ENCODE measurements at regions not wholly inside any gene's neighbourhood (a gene's known extent, or its start where the extent isn't known, plus 50 kb on each side); places are given as distances from the start of the nearest gene placed in this dataset.

DNA sequence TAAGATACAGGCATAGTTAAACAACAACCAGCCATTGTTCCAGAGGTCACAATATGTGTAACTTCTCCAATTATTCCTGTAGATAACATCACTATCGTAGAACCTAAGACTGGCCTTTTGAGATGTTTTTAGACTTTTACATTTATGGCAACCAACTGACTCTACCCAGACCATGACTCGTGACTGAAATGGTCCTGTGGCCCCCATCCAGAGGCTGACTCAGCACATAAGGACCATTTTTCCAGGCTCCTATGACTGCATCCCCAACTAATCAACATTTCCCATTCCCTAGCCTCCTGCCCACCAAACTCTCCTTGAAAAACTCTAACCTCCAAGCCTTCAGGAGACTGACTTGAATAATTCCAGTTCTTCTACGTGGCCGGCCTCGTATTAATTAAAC is 52.6 kb upstream of the NID2 start:
- Histone ChIP-seq H3K27me3 (no peaks in the 10 kb centered on the region), H3K9me3 (ENCODE audit: low read depth) (no peaks in the 10 kb centered on the region), H3K36me3 (no peaks in the 10 kb centered on the region), H3K27ac (no peak overlapping the region), H3K4me3 (no peak overlapping the region), H3K4me1 (ENCODE audit: low read depth) (peaks cover 10% of the 10 kb centered on the region)
- TF ChIP-seq, protein P1, sequence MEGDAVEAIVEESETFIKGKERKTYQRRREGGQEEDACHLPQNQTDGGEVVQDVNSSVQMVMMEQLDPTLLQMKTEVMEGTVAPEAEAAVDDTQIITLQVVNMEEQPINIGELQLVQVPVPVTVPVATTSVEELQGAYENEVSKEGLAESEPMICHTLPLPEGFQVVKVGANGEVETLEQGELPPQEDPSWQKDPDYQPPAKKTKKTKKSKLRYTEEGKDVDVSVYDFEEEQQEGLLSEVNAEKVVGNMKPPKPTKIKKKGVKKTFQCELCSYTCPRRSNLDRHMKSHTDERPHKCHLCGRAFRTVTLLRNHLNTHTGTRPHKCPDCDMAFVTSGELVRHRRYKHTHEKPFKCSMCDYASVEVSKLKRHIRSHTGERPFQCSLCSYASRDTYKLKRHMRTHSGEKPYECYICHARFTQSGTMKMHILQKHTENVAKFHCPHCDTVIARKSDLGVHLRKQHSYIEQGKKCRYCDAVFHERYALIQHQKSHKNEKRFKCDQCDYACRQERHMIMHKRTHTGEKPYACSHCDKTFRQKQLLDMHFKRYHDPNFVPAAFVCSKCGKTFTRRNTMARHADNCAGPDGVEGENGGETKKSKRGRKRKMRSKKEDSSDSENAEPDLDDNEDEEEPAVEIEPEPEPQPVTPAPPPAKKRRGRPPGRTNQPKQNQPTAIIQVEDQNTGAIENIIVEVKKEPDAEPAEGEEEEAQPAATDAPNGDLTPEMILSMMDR (IDR thresholded peaks at IDR 0.05; ENCODE audit: low read depth, low read length) = no peak
- no peak for DNase-seq (ENCODE audit: low read depth in 1 of 2, low spot score in 1 of 2)

GRCh38 chr14:52119030-52119429 is 50.2 kb upstream of the NID2 start:
- no peaks in the 10 kb centered on the region for H3K4me1 ChIP-seq (ENCODE audit: low read depth)
- H3K27me3 ChIP-seq = no peaks in the 10 kb centered on the region
- DNase-seq (ENCODE audit: low read depth in 1 of 2, low spot score in 1 of 2) = no peak
- H3K9me3 ChIP-seq (ENCODE audit: low read depth) = no peaks in the 10 kb centered on the region
- H3K4me3 ChIP-seq = no peak overlapping the region
- TF ChIP-seq, protein P1 (IDR thresholded peaks at IDR 0.05; ENCODE audit: low read depth, low read length) = no peak
- H3K36me3 ChIP-seq = no peaks in the 10 kb centered on the region
- no peak overlapping the region for H3K27ac ChIP-seq

Data from cardiac muscle cell (in vitro differentiated cells and primary cell).